HEK293 (cell line): ENCODE measurements at regions not wholly inside any gene's neighbourhood (a gene's known extent, or its start where the extent isn't known, plus 50 kb on each side); places are given as distances from the start of the nearest gene placed in this dataset.

ENCODE experiments used
- CTCF ChIP-seq: fragments of 450-650 bp; formaldehyde crosslinking; IDR thresholded peaks from 2 replicates; pipeline ENCODE4 v1.5.1; 2016; ENCODE audit warnings: missing biosample characterization, missing genetic modification characterization
- FEZF1 ChIP-seq: fragments of 450-650 bp; formaldehyde crosslinking; IDR thresholded peaks from 2 replicates; pipeline ENCODE4 v1.5.1; 2016; ENCODE audit warnings: missing biosample characterization, missing genetic modification characterization
- MYNN ChIP-seq: fragments of 450-650 bp; formaldehyde crosslinking; IDR thresholded peaks from 2 replicates; pipeline ENCODE4 v1.5.1; 2016; ENCODE audit warnings: missing biosample characterization, missing genetic modification characterization, borderline replicate concordance
- REST ChIP-seq: fragments of 450-650 bp; formaldehyde crosslinking; IDR thresholded peaks from 2 replicates; pipeline ENCODE4 v1.5.1; 2016; ENCODE audit warnings: missing biosample characterization, missing genetic modification characterization
- TCF7L2 ChIP-seq: IDR thresholded peaks from 2 replicates; pipeline ENCODE4 v1.6.1; 2011; ENCODE audit warnings: low read depth, mild to moderate bottlenecking, inconsistent platforms, low read length, moderate library complexity, borderline replicate concordance
- ZBTB49 ChIP-seq: fragments of 450-650 bp; formaldehyde crosslinking; IDR thresholded peaks from 2 replicates; pipeline ENCODE4 v1.5.1; 2016; ENCODE audit warnings: missing biosample characterization, missing genetic modification characterization, low read depth
- ZNF10 ChIP-seq: fragments of 450-650 bp; formaldehyde crosslinking; IDR thresholded peaks from 2 replicates; pipeline ENCODE4 v1.5.1; 2017; ENCODE audit warnings: missing biosample characterization, missing genetic modification characterization
- ZNF670 ChIP-seq: fragments of 450-650 bp; formaldehyde crosslinking; IDR thresholded peaks from 2 replicates; pipeline ENCODE4 v1.5.1; 2016; ENCODE audit warnings: missing biosample characterization, missing genetic modification characterization, low read depth
- ZSCAN5A ChIP-seq: fragments of 450-650 bp; formaldehyde crosslinking; IDR thresholded peaks from 2 replicates; pipeline ENCODE4 v1.5.1; 2016; ENCODE audit warnings: missing biosample characterization, missing genetic modification characterization

GRCh38 chr6:74431873-74432580 is 736.0 kb downstream of the CD109 start:
- TF ChIP-seq CTCF (tag by site-specific recombination) (no peak), ZNF670 (tag by site-specific recombination) (no peak), ZNF10 (tag by site-specific recombination) (no peak), REST (tag by site-specific recombination) (no peak), ZBTB49 (no peak), FEZF1 (tag by site-specific recombination) (no peak), ZSCAN5A (tag by site-specific recombination) (no peak), MYNN (no peak), TCF7L2 (no peak)
